Neural cell (in vitro differentiated cells): ENCODE measurements at regions not wholly inside any gene's neighbourhood (a gene's known extent, or its start where the extent isn't known, plus 50 kb on each side); places are given as distances from the start of the nearest gene placed in this dataset.
A peak's percentile ranks its signal among the peaks of the same experiment; 100 is the strongest.

Experiments
- H2AFZ ChIP-seq: fragments of 200-600, 300-800 bp; sonication (generic), shearing (Covaris generic); 2 replicates; pipeline ENCODE4 v1.6.0; 2014; ENCODE audit warnings: low read depth, mild to moderate bottlenecking, antibody characterized with exemption, low read length, moderate library complexity
- H3F3A ChIP-seq: fragments of 200-600 bp; shearing (Covaris generic); 2 replicates; pipeline ENCODE4 v1.6.1; 2016; ENCODE audit warnings: mild to moderate bottlenecking, moderate library complexity, mixed read lengths, antibody characterized with exemption, low read length; ENCODE audit not compliant: insufficient read depth, poor library complexity, severe bottlenecking
- H3K27ac ChIP-seq: fragments of 200-600, 300-800 bp; sonication (generic), shearing (Covaris generic); 2 replicates; pipeline ENCODE4 v1.5.1; 2014; ENCODE audit warnings: mild to moderate bottlenecking, low read length, moderate library complexity
- H3K27me3 ChIP-seq: fragments of 300-800, 200-600 bp; sonication (generic), shearing (Covaris generic); 2 replicates; pipeline ENCODE4 v1.6.0; 2014; ENCODE audit warnings: mild to moderate bottlenecking, low read depth, low read length, moderate library complexity; ENCODE audit not compliant: insufficient read depth
- H3K36me3 ChIP-seq: fragments of 300-800, 200-600 bp; sonication (generic), shearing (Covaris generic); 2 replicates; pipeline ENCODE4 v1.5.1; 2014; ENCODE audit warnings: mild to moderate bottlenecking, antibody characterized with exemption, low read length, moderate library complexity; ENCODE audit not compliant: insufficient read depth
- H3K4me2 ChIP-seq: fragments of 300-800, 200-600 bp; sonication (generic), shearing (Covaris generic); 2 replicates; pipeline ENCODE4 v1.6.0; 2014; ENCODE audit warnings: mild to moderate bottlenecking, low read length
- H3K4me3 ChIP-seq: fragments of 300-800, 200-600 bp; sonication (generic), shearing (Covaris generic); 2 replicates; pipeline ENCODE4 v1.5.1; 2014; ENCODE audit warnings: mild to moderate bottlenecking, low read length, moderate library complexity
- H3K79me2 ChIP-seq: fragments of 200-600 bp; shearing (Covaris generic); replicated peaks from 2 replicates; pipeline ENCODE4 v1.6.0; 2014; ENCODE audit warnings: mild to moderate bottlenecking, low read length, moderate library complexity; ENCODE audit not compliant: insufficient read depth
- H3K9ac ChIP-seq: fragments of 300-800, 200-600 bp; sonication (generic), shearing (Covaris generic); 2 replicates; pipeline ENCODE4 v1.6.1; 2016; ENCODE audit warnings: mild to moderate bottlenecking, low read length, mixed read lengths
- H3K9me2 ChIP-seq: fragments of 200-600 bp; shearing (Covaris generic); 2 replicates; pipeline ENCODE4 v1.6.1; 2016; ENCODE audit warnings: mild to moderate bottlenecking, low read length, mixed read lengths; ENCODE audit not compliant: insufficient read depth
- H3K9me3 ChIP-seq: fragments of 200-600, 300-800 bp; sonication (generic), shearing (Covaris generic); 2 replicates; pipeline ENCODE4 v1.6.1; 2016; ENCODE audit warnings: mild to moderate bottlenecking, mixed run types, low read length, moderate library complexity, mixed read lengths
- H4K20me1 ChIP-seq: fragments of 200-600 bp; shearing (Covaris generic); 2 replicates; pipeline ENCODE4 v1.6.1; 2016; ENCODE audit warnings: mild to moderate bottlenecking, mixed run types; ENCODE audit not compliant: insufficient read depth
- EP300 ChIP-seq: fragments of 450-650 bp; conservative IDR thresholded peaks from 2 replicates; pipeline ENCODE4 v1.6.1; 2014; ENCODE audit warnings: antibody characterized with exemption, mild to moderate bottlenecking, moderate library complexity; ENCODE audit not compliant: poor library complexity, severe bottlenecking
- EZH2 ChIP-seq: fragments of 200-600, 300-800 bp; shearing (Covaris generic), sonication (generic); IDR thresholded peaks from 2 replicates; pipeline ENCODE4 v1.6.1; 2014; ENCODE audit warnings: antibody characterized with exemption, low read length, borderline replicate concordance, mild to moderate bottlenecking; ENCODE audit not compliant: insufficient read depth, poor library complexity, severe bottlenecking
- MXI1 ChIP-seq: fragments of 450-650 bp; conservative IDR thresholded peaks from 2 replicates; pipeline ENCODE4 v1.6.1; 2014; ENCODE audit warnings: antibody characterized with exemption, mild to moderate bottlenecking; ENCODE audit not compliant: poor library complexity, severe bottlenecking
- POLR2AphosphoS5 ChIP-seq: IDR thresholded peaks from 2 replicates; pipeline ENCODE4 v1.6.1; 2012
- RAD21 ChIP-seq: fragments of 450-650 bp; conservative IDR thresholded peaks from 2 replicates; pipeline ENCODE4 v1.6.1; 2014; ENCODE audit warnings: antibody characterized with exemption, mild to moderate bottlenecking, moderate library complexity
- REST ChIP-seq: IDR thresholded peaks from 2 replicates; pipeline ENCODE4 v1.6.1; 2012; ENCODE audit warnings: borderline replicate concordance
- SMC3 ChIP-seq: fragments of 450-650 bp; conservative IDR thresholded peaks from 2 replicates; pipeline ENCODE4 v1.6.1; 2014; ENCODE audit warnings: antibody characterized with exemption, mild to moderate bottlenecking, moderate library complexity; ENCODE audit not compliant: poor library complexity
- TAF1 ChIP-seq: IDR thresholded peaks from 2 replicates; pipeline ENCODE4 v1.6.1; 2012; ENCODE audit warnings: low read depth
- TF ChIP-seq, protein P1 (sequence below): fragments of 450-650 bp; IDR thresholded peaks from 2 replicates; pipeline ENCODE4 v1.5.1; 2014; ENCODE audit warnings: antibody characterized with exemption, mild to moderate bottlenecking, moderate library complexity; ENCODE audit not compliant: poor library complexity, severe bottlenecking

- H3K27ac ChIP-seq = no peak overlapping the region
- H3K79me2 ChIP-seq = no peaks in the 10 kb centered on the region
- no peaks in the 10 kb centered on the region for H3F3A ChIP-seq
- no peaks in the 10 kb centered on the region for H3K9me2 ChIP-seq
- TF ChIP-seq POLR2AphosphoS5 = no peak
- TF ChIP-seq, protein P1, sequence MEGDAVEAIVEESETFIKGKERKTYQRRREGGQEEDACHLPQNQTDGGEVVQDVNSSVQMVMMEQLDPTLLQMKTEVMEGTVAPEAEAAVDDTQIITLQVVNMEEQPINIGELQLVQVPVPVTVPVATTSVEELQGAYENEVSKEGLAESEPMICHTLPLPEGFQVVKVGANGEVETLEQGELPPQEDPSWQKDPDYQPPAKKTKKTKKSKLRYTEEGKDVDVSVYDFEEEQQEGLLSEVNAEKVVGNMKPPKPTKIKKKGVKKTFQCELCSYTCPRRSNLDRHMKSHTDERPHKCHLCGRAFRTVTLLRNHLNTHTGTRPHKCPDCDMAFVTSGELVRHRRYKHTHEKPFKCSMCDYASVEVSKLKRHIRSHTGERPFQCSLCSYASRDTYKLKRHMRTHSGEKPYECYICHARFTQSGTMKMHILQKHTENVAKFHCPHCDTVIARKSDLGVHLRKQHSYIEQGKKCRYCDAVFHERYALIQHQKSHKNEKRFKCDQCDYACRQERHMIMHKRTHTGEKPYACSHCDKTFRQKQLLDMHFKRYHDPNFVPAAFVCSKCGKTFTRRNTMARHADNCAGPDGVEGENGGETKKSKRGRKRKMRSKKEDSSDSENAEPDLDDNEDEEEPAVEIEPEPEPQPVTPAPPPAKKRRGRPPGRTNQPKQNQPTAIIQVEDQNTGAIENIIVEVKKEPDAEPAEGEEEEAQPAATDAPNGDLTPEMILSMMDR = peak; percentile 91
- peak; percentile 90 for TF ChIP-seq SMC3
- no peak for TF ChIP-seq REST
- TF ChIP-seq RAD21 = peak; percentile 93
- H3K9ac ChIP-seq = peak overlapping the region; percentile 16
- no peak overlapping the region for H3K4me3 ChIP-seq
- no peak overlapping the region for H2AFZ ChIP-seq
- H3K9me3 ChIP-seq = no peaks in the 10 kb centered on the region
- no peak overlapping the region for H3K4me2 ChIP-seq
- H3K36me3 ChIP-seq = no peaks in the 10 kb centered on the region
- no peaks in the 10 kb centered on the region for H4K20me1 ChIP-seq
- H3K27me3 ChIP-seq = no peaks in the 10 kb centered on the region
Measured at GRCh38 chr2:228689053-228689452, 507.6 kb upstream of the SPHKAP start.

- Histone ChIP-seq H3K27me3 (no peaks in the 10 kb centered on the region), H3K36me3 (no peaks in the 10 kb centered on the region), H4K20me1 (no peaks in the 10 kb centered on the region), H3K9me2 (no peaks in the 10 kb centered on the region), H2AFZ (no peak overlapping the region), H3F3A (no peaks in the 10 kb centered on the region), H3K4me2 (no peak overlapping the region), H3K27ac (no peak overlapping the region), H3K9me3 (no peaks in the 10 kb centered on the region), H3K4me3 (no peak overlapping the region), H3K9ac (no peak overlapping the region), H3K79me2 (no peaks in the 10 kb centered on the region)
- no peak for TF ChIP-seq RAD21
- TF ChIP-seq EP300 = no peak
- no peak for TF ChIP-seq POLR2AphosphoS5
- no peak for TF ChIP-seq TAF1
- TF ChIP-seq, protein P1 = no peak
- TF ChIP-seq REST = no peak
- TF ChIP-seq SMC3 = no peak
- TF ChIP-seq MXI1 = no peak
- TF ChIP-seq EZH2 = no peak
Measured at GRCh38 chr2:228688007-228688645, 506.6 kb upstream of the SPHKAP start.
